Testis (tissue), 2 donors: ENCODE measurements at regions not wholly inside any gene's neighbourhood (a gene's known extent, or its start where the extent isn't known, plus 50 kb on each side); places are given as distances from the start of the nearest gene placed in this dataset.

ENCODE experiments used
- POLR2A ChIP-seq: fragments of 450-650 bp; IDR thresholded peaks from one replicate; pipeline ENCODE4 v1.6.1; 2017; ENCODE audit warnings: antibody characterized with exemption, mild to moderate bottlenecking, moderate library complexity
- TF ChIP-seq, protein P1 (sequence below), 3 experiments: fragments of 450-650 bp in 2 of 3; fragments of 200-600 bp in 1 of 3; sonication (generic) in 1 of 3; IDR thresholded peaks; one replicate each; pipeline ENCODE4 v1.5.1; 2016 to 2019; ENCODE audit warnings: antibody characterized with exemption in 3 of 3, mild to moderate bottlenecking in 2 of 3, moderate library complexity in 1 of 3

DNA sequence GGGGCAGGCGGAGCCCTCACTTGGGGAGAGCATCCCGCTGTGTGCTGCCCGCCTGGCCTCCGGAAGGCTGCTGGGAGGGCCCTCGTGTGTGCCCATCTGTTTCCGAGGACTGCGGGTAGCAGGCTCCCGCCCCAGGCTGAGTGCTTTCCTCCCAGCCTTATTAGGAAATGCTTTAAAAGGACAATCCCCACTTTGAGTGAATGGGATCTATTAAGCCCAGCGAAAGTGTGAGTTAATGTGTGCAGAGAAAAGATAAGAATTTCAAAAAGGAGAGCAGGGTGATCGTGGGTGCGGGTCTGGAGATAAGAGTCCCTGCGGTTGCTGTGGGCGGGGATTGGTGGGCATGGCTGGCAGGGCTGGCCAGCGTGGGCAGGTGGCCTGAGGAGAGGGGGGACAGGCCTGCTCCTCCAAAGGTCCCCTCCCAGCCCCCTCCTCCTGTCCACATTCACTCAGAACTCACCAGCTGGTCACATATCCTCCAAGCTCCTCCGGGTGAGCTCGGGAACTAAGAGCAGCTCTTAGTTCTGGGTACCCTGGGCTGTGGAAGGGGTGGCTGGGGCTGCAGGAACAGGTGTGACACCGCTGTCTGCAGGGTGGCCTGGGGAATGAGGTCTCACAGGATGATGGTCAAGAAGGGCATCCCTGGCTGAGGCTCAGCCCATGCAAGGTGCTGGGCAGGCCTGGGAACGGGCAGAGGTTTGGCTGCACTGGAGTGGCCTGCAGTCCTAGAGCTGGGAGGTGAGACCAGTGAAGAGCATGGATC lies 1260.3 kb downstream of the BRD1 start:
- TF ChIP-seq, protein P1, sequence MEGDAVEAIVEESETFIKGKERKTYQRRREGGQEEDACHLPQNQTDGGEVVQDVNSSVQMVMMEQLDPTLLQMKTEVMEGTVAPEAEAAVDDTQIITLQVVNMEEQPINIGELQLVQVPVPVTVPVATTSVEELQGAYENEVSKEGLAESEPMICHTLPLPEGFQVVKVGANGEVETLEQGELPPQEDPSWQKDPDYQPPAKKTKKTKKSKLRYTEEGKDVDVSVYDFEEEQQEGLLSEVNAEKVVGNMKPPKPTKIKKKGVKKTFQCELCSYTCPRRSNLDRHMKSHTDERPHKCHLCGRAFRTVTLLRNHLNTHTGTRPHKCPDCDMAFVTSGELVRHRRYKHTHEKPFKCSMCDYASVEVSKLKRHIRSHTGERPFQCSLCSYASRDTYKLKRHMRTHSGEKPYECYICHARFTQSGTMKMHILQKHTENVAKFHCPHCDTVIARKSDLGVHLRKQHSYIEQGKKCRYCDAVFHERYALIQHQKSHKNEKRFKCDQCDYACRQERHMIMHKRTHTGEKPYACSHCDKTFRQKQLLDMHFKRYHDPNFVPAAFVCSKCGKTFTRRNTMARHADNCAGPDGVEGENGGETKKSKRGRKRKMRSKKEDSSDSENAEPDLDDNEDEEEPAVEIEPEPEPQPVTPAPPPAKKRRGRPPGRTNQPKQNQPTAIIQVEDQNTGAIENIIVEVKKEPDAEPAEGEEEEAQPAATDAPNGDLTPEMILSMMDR (IDR thresholded peaks at IDR 0.05), result no peak
- TF ChIP-seq POLR2A, result no peak
